Adipose tissue (tissue), 3 donors: ENCODE measurements at regions not wholly inside any gene's neighbourhood (a gene's known extent, or its start where the extent isn't known, plus 50 kb on each side); places are given as distances from the start of the nearest gene placed in this dataset.
"Not testable (repeated sequence)": the region's sequence is repeated elsewhere in the genome, so short reads cannot be mapped to it uniquely, and the experiment has no call there.

Source experiments
- H3K27ac ChIP-seq: one replicate; pipeline ENCODE4 v1.5.1; 2013; ENCODE audit warnings: low read depth, low read length
- whole genome bisulfite sequencing, 3 donors: extraction: QIAGEN DNeasy Blood & Tissue Kit; methylation state at CpG; one replicate each; pipeline ENCODE4 v1.1.7; 2013; 5-methylcytosine and 5-hydroxymethylcytosine counted together
- donor health status: healthy with polysubstance abuse.
- donor health status: Bipolar disorder and iron deficiency.
- donor health status: healthy.

- H3K27ac ChIP-seq: no peak overlapping the region
- WGBS, 3 donors: 15 to 21% (median 20%) methylated on average over 10 of the region's 10 CpGs
Measured at GRCh38 chr6:27188885-27189418, 58.5 kb upstream of the PRSS16 start.

GRCh38 chr6:27190126-27190525 lies 57.4 kb upstream of the PRSS16 start:
- WGBS, 3 donors: 85 to 94% (median 91%) methylated on average over 5 of the region's 5 CpGs
- no peak overlapping the region for H3K27ac ChIP-seq

GRCh38 chr6:27194453-27194852 lies 53.0 kb upstream of the PRSS16 start:
- not testable (repeated sequence) for H3K27ac ChIP-seq
- 62 to 83% (median 71%) methylated on average over 4 of the region's 4 CpGs for whole genome bisulfite sequencing, 3 donors

- not testable (repeated sequence) for H3K27ac ChIP-seq
- 54 to 77% (median 76%) methylated on average over 3 of the region's 3 CpGs for WGBS, 3 donors
Measured at GRCh38 chr6:27195547-27195946, 52.0 kb upstream of the PRSS16 start.
